ENCODE measurements at regions not wholly inside any gene's neighbourhood (a gene's known extent, or its start where the extent isn't known, plus 50 kb on each side); places are given as distances from the start of the nearest gene placed in this dataset.
A peak's percentile ranks its signal among the peaks of the same experiment; 100 is the strongest.

- H2AFZ ChIP-seq (ENCODE audit: low read depth, low read length, severe bottlenecking): peak overlapping the region; percentile 49
- H3K79me2 ChIP-seq (ENCODE audit: insufficient read depth, low read length): no peaks in the 10 kb centered on the region
- no peak overlapping the region for H3K27ac ChIP-seq (ENCODE audit: low read depth, low read length)
- no peaks in the 10 kb centered on the region for H3K9me2 ChIP-seq (replicated peaks; ENCODE audit: insufficient read depth, low read length)
- no peak overlapping the region for H3K9ac ChIP-seq (ENCODE audit: low read length)
- no peaks in the 10 kb centered on the region for H3F3A ChIP-seq (ENCODE audit: insufficient read depth)
- H3K4me2 ChIP-seq (ENCODE audit: low read depth, low read length, poor library complexity, severe bottlenecking): no peak overlapping the region
- TF ChIP-seq CTCF (IDR thresholded peaks at IDR 0.05; ENCODE audit: insufficient read depth, low read length, poor library complexity, severe bottlenecking): no peak
- TF ChIP-seq EZH2phosphoT487 (conservative IDR thresholded peaks at IDR 0.05; ENCODE audit: low read length): no peak
- peaks cover 10% of the 10 kb centered on the region for H3K9me3 ChIP-seq (ENCODE audit: insufficient read depth, low read length)
- H4K20me1 ChIP-seq (ENCODE audit: low read depth, low read length): no peaks in the 10 kb centered on the region
- H3K4me3 ChIP-seq (ENCODE audit: insufficient read depth, low read length, poor library complexity, severe bottlenecking): no peak overlapping the region
- H3K36me3 ChIP-seq (ENCODE audit: low read length): no peaks in the 10 kb centered on the region
- H3K27me3 ChIP-seq (ENCODE audit: low read length): no peaks in the 10 kb centered on the region
These were observed 612.5 kb upstream of the ATXN8OS start for GRCh38 chr13:69495096-69495495.

GRCh38 chr13:69487576-69487975, 620.0 kb upstream of the ATXN8OS start:
- H4K20me1 ChIP-seq (ENCODE audit: low read depth, low read length): no peaks in the 10 kb centered on the region
- no peaks in the 10 kb centered on the region for H3K27me3 ChIP-seq (ENCODE audit: low read length)
- no peak overlapping the region for H3K4me2 ChIP-seq (ENCODE audit: low read depth, low read length, poor library complexity, severe bottlenecking)
- no peak for TF ChIP-seq CTCF (IDR thresholded peaks at IDR 0.05; ENCODE audit: insufficient read depth, low read length, poor library complexity, severe bottlenecking)
- no peak for TF ChIP-seq EZH2phosphoT487 (conservative IDR thresholded peaks at IDR 0.05; ENCODE audit: low read length)
- peaks cover 29% of the 10 kb centered on the region for H3K9me3 ChIP-seq (ENCODE audit: insufficient read depth, low read length)
- no peaks in the 10 kb centered on the region for H3F3A ChIP-seq (ENCODE audit: insufficient read depth)
- H3K9me2 ChIP-seq (replicated peaks; ENCODE audit: insufficient read depth, low read length): no peaks in the 10 kb centered on the region
- no peak overlapping the region for H2AFZ ChIP-seq (ENCODE audit: low read depth, low read length, severe bottlenecking)
- H3K27ac ChIP-seq (ENCODE audit: low read depth, low read length): no peak overlapping the region
- H3K4me3 ChIP-seq (ENCODE audit: insufficient read depth, low read length, poor library complexity, severe bottlenecking): no peak overlapping the region
- H3K9ac ChIP-seq (ENCODE audit: low read length): no peak overlapping the region
- H3K36me3 ChIP-seq (ENCODE audit: low read length): 0 out of 2 replicates have a peak, but pooled peaks cover 5% of the 10 kb centered on the region
- H3K79me2 ChIP-seq (ENCODE audit: insufficient read depth, low read length): no peaks in the 10 kb centered on the region

- peaks cover 29% of the 10 kb centered on the region for H3K9me3 ChIP-seq (ENCODE audit: insufficient read depth, low read length)
- 0 out of 2 replicates have a peak, but pooled peaks cover 5% of the 10 kb centered on the region for H3K36me3 ChIP-seq (ENCODE audit: low read length)
- no peak overlapping the region for H3K4me3 ChIP-seq (ENCODE audit: insufficient read depth, low read length, poor library complexity, severe bottlenecking)
- no peak for TF ChIP-seq CTCF (IDR thresholded peaks at IDR 0.05; ENCODE audit: insufficient read depth, low read length, poor library complexity, severe bottlenecking)
- TF ChIP-seq EZH2phosphoT487 (conservative IDR thresholded peaks at IDR 0.05; ENCODE audit: low read length): no peak
- no peaks in the 10 kb centered on the region for H4K20me1 ChIP-seq (ENCODE audit: low read depth, low read length)
- no peak overlapping the region for H3K27ac ChIP-seq (ENCODE audit: low read depth, low read length)
- no peaks in the 10 kb centered on the region for H3K27me3 ChIP-seq (ENCODE audit: low read length)
- no peak overlapping the region for H2AFZ ChIP-seq (ENCODE audit: low read depth, low read length, severe bottlenecking)
- H3K79me2 ChIP-seq (ENCODE audit: insufficient read depth, low read length): no peaks in the 10 kb centered on the region
- no peaks in the 10 kb centered on the region for H3F3A ChIP-seq (ENCODE audit: insufficient read depth)
- no peaks in the 10 kb centered on the region for H3K9me2 ChIP-seq (replicated peaks; ENCODE audit: insufficient read depth, low read length)
- no peak overlapping the region for H3K9ac ChIP-seq (ENCODE audit: low read length)
- no peak overlapping the region for H3K4me2 ChIP-seq (ENCODE audit: low read depth, low read length, poor library complexity, severe bottlenecking)
These were observed 621.5 kb upstream of the ATXN8OS start for GRCh38 chr13:69485991-69486592.
